B cell (primary cell): ENCODE measurements at regions not wholly inside any gene's neighbourhood (a gene's known extent, or its start where the extent isn't known, plus 50 kb on each side); places are given as distances from the start of the nearest gene placed in this dataset.

Experiments
- ATAC-seq: fragments of 200-7000 bp; cut with Tn5 transposase; one replicate; pipeline ENCODE4 v1.10.0; 2021; ENCODE audit warnings: low read depth, mild to moderate bottlenecking, moderate number of reproducible peaks, moderate library complexity
- CTCF ChIA-PET: fragments of 350-600 bp; sonication (Branson Sonifier 250); formaldehyde crosslinking; loops from one replicate; lab custom pipeline; 2021; ENCODE audit warnings: antibody characterized with exemption, inconsistent platforms; lab: Charles Lee
- POLR2A ChIA-PET: fragments of 350-600 bp; sonication (Branson Sonifier 250); formaldehyde crosslinking; loops from one replicate; lab custom pipeline; 2021; ENCODE audit warnings: antibody characterized with exemption; lab: Charles Lee
- DNase-seq: peaks from one replicate; pipeline ENCODE4 v3.0.0; 2013
- H2AFZ ChIP-seq: 2 replicates; pipeline ENCODE4 v1.6.1; 2012; ENCODE audit warnings: mild to moderate bottlenecking, low read depth, low read length; ENCODE audit not compliant: insufficient read depth, poor library complexity, severe bottlenecking
- H3K27ac ChIP-seq, 2 donors: 1 replicate in 1 of 2; 2 replicates in 1 of 2; pipeline ENCODE4 v1.5.1; 2012 to 2013; ENCODE audit warnings: low read length in 2 of 2, mild to moderate bottlenecking in 2 of 2, moderate library complexity in 1 of 2
- H3K27me3 ChIP-seq, 4 experiments: fragments of 200-600 bp in 1 of 4; sonication (generic) in 1 of 4; replicated peaks in 1 of 4; 1 replicate in 2 of 4; 2 replicates in 2 of 4; pipeline versions ENCODE4 v1.6.1 to v1.7.0; 2013 to 2016; ENCODE audit warnings: low read length in 3 of 4, mild to moderate bottlenecking in 2 of 4, mixed read lengths in 1 of 4, moderate library complexity in 1 of 4; ENCODE audit not compliant: insufficient read depth in 4 of 4, control insufficient read depth in 3 of 4; ENCODE audit errors: control extremely low read depth in 1 of 4
- H3K36me3 ChIP-seq, 2 experiments: replicated peaks in 1 of 2; 1 replicate in 1 of 2; 2 replicates in 1 of 2; pipeline versions ENCODE4 v1.6.1 to v1.7.1; 2013; ENCODE audit warnings: low read length in 1 of 2; ENCODE audit not compliant: insufficient read depth in 2 of 2, control insufficient read depth in 1 of 2; ENCODE audit errors: control extremely low read depth in 1 of 2, extremely low read depth in 1 of 2
- H3K4me1 ChIP-seq, 2 donors: fragments of 200-600 bp in 1 of 2; sonication (generic) in 1 of 2; 1 replicate in 1 of 2; 2 replicates in 1 of 2; pipeline versions ENCODE4 v1.5.1 to v1.6.1; 2013 to 2017; ENCODE audit warnings: low read length in 2 of 2; ENCODE audit not compliant: control insufficient read depth in 2 of 2, insufficient read depth in 2 of 2
- H3K4me2 ChIP-seq: replicated peaks from 2 replicates; pipeline ENCODE3; 2012; ENCODE audit warnings: mild to moderate bottlenecking, low read depth, low read length; ENCODE audit not compliant: poor library complexity, severe bottlenecking
- H3K4me3 ChIP-seq, 5 experiments: fragments of 200-600 bp in 1 of 5; sonication (generic) in 1 of 5; 1 replicate in 3 of 5; 2 replicates in 2 of 5; pipeline versions ENCODE4 v1.5.1 to v1.7.0; 2011 to 2016; ENCODE audit warnings: low read length in 4 of 5, mild to moderate bottlenecking in 4 of 5, low read depth in 2 of 5, control low read depth in 1 of 5, moderate library complexity in 1 of 5; ENCODE audit not compliant: insufficient read depth in 1 of 5; ENCODE audit errors: control extremely low read depth in 1 of 5, extremely low read depth in 1 of 5
- H3K79me2 ChIP-seq: fragments of 200-600 bp; sonication (generic); one replicate; pipeline ENCODE4 v1.6.0; 2016; ENCODE audit warnings: low read length; ENCODE audit not compliant: control insufficient read depth, insufficient read depth
- H3K9ac ChIP-seq: fragments of 200-600 bp; sonication (generic); 2 replicates; pipeline ENCODE4 v1.6.1; 2017; ENCODE audit warnings: mild to moderate bottlenecking, low read length, moderate library complexity
- H3K9me3 ChIP-seq, 3 donors: one replicate each; pipeline versions ENCODE4 v1.6.1 to v1.7.1; 2013; ENCODE audit warnings: low read length in 2 of 3; ENCODE audit not compliant: control insufficient read depth in 2 of 3, insufficient read depth in 1 of 3; ENCODE audit errors: control extremely low read depth in 1 of 3
- H4K20me1 ChIP-seq: 2 replicates; pipeline ENCODE4 v1.6.0; 2012; ENCODE audit warnings: mild to moderate bottlenecking, low read length; ENCODE audit not compliant: insufficient read depth, control insufficient read depth, poor library complexity, severe bottlenecking
- H3K27ac Mint-ChIP-seq: one replicate; pipeline ENCODE4 v1.8.0; 2021; ENCODE audit warnings: mixed read lengths
- H3K27me3 Mint-ChIP-seq: one replicate; pipeline ENCODE4 v1.8.0; 2021; ENCODE audit warnings: mixed read lengths
- H3K4me1 Mint-ChIP-seq: one replicate; pipeline ENCODE4 v1.8.0; 2021; ENCODE audit warnings: mixed read lengths
- H3K4me3 Mint-ChIP-seq: one replicate; pipeline ENCODE4 v1.8.0; 2021; ENCODE audit warnings: mixed read lengths
- H3K9me3 Mint-ChIP-seq: one replicate; pipeline ENCODE4 v1.8.0; 2022; ENCODE audit warnings: mixed read lengths; ENCODE audit not compliant: insufficient read depth
- EZH2 ChIP-seq: IDR thresholded peaks from 2 replicates; pipeline ENCODE4 v1.6.1; 2012; ENCODE audit warnings: borderline replicate concordance, low read depth, mild to moderate bottlenecking, moderate library complexity, low read length; ENCODE audit not compliant: insufficient read depth, poor library complexity, severe bottlenecking
- WGBS: methylation state at CpG from one replicate; pipeline ENCODE4 v1.1.5; 2013; ENCODE audit warnings: missing lambda C conversion rate; ENCODE audit not compliant: insufficient coverage; 5-methylcytosine and 5-hydroxymethylcytosine counted together
- intact Hi-C: fragments of 100-400 bp; cut with micrococcal nuclease; formaldehyde crosslinking; loops from one replicate; pipeline ENCODE4 v1.10.0; 2022
- TF ChIP-seq, protein P1 (sequence below): fragments of 200-600 bp; IDR thresholded peaks from one replicate; pipeline ENCODE4 v1.8.0; 2022; ENCODE audit warnings: antibody characterized with exemption, mild to moderate bottlenecking

DNA sequence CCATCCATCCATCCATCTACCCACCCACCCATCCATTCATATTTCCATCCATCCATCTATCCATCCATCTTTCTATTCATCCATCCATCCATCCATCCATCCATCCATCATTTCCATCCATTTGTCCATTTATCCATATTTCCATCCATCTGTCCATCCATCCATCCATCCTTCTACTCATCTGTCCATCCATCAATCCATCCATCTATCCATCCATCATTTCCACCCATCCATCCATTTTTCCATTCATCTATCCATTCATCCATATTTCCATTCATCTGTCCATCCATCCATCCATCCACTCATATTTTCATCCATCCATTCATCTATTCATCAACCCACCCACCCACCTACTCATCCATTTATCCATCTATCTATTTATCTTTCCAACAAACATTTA, 229.6 kb downstream of the TEX29 start:
- H4K20me1 ChIP-seq: no peaks in the 10 kb centered on the region
- no peak for DNase-seq
- CTCF ChIA-PET: no interaction called here

DNA sequence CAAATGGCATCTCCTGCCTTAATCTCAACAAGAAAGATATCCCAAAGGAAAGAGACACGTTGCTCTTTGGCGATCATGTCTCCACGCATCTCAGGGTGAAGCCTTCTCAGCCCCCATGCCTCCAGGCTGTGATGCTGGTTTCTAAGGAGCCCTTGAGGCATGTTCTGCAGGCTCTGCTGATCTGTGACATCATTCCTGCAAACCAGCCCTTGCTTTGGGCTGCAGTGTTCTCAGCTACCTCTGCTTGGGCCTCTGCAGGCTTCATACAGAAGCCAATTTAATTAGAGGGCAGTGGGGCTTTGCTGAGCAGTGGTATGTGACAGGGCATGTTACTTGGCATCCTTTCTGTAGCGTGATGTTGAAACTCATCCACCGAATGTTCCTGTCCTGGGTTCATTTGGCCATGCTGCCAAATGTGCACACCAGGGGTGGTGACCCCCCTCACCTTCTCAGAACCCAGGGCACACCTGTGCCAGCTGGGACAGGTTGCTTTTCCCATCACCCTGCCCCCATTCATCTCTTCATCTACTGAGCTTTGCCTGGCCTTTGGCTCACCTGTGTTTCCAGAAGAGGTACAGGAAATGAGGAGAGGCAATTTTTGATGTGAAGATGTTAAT, 230.9 kb downstream of the TEX29 start:
- Histone ChIP-seq H3K36me3 (no peaks in the 10 kb centered on the region), H3K79me2 (no peaks in the 10 kb centered on the region), H3K4me1 (no peaks in the 10 kb centered on the region), H3K27me3 (no peaks in the 10 kb centered on the region), H3K9ac (no peak overlapping the region), H2AFZ (no peak overlapping the region), H3K27ac (no peak overlapping the region), H3K4me3 (no peak overlapping the region), H4K20me1 (no peaks in the 10 kb centered on the region), H3K9me3 (peaks cover 0 to 19% (median 0%) of the 10 kb centered on the region in 3 donors), H3K4me2 (no peak overlapping the region)
- Mint-ChIP-seq H3K4me3 (no peak overlapping the region), H3K27ac (no peak overlapping the region), H3K9me3 (no peaks in the 10 kb centered on the region), H3K27me3 (peaks cover 4% of the 10 kb centered on the region), H3K4me1 (no peaks in the 10 kb centered on the region)
- DNase-seq (no peak), ATAC-seq (no peak)
- POLR2A ChIA-PET: no interaction called here
- CTCF ChIA-PET: interaction anchor here (0.6 kb wide), 1 partner anchor 17 kb away, joined by 4 read pairs; no protein-coding TSS in a partner anchor
- 91% methylated on average over 5 of the region's 5 CpGs for WGBS
- TF ChIP-seq EZH2: no peak
- TF ChIP-seq, protein P1, sequence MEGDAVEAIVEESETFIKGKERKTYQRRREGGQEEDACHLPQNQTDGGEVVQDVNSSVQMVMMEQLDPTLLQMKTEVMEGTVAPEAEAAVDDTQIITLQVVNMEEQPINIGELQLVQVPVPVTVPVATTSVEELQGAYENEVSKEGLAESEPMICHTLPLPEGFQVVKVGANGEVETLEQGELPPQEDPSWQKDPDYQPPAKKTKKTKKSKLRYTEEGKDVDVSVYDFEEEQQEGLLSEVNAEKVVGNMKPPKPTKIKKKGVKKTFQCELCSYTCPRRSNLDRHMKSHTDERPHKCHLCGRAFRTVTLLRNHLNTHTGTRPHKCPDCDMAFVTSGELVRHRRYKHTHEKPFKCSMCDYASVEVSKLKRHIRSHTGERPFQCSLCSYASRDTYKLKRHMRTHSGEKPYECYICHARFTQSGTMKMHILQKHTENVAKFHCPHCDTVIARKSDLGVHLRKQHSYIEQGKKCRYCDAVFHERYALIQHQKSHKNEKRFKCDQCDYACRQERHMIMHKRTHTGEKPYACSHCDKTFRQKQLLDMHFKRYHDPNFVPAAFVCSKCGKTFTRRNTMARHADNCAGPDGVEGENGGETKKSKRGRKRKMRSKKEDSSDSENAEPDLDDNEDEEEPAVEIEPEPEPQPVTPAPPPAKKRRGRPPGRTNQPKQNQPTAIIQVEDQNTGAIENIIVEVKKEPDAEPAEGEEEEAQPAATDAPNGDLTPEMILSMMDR: no peak
- intact Hi-C loops: no loop called here

More for the DNA sequence above, 229.6 kb downstream of the TEX29 start:
- no peak overlapping the region for H3K4me3 Mint-ChIP-seq
- no peaks in the 10 kb centered on the region for H3K4me1 Mint-ChIP-seq
- TF ChIP-seq EZH2: no peak
- TF ChIP-seq, protein P1: no peak
- Histone ChIP-seq H3K9me3 (peaks cover 0 to 23% (median 2%) of the 10 kb centered on the region in 3 donors), H3K36me3 (no peaks in the 10 kb centered on the region), H2AFZ (no peak overlapping the region), H3K4me3 (no peak overlapping the region), H3K4me1 (no peaks in the 10 kb centered on the region), H3K27ac (no peak overlapping the region), H3K4me2 (no peak overlapping the region), H3K79me2 (no peaks in the 10 kb centered on the region), H3K9ac (no peak overlapping the region), H3K27me3 (no peaks in the 10 kb centered on the region)
- intact Hi-C loops: no loop called here
- ATAC-seq: no peak
- H3K27ac Mint-ChIP-seq: no peak overlapping the region
- no peaks in the 10 kb centered on the region for H3K9me3 Mint-ChIP-seq
- POLR2A ChIA-PET: no interaction called here
- H3K27me3 Mint-ChIP-seq: peaks cover 4% of the 10 kb centered on the region
